PFSK-1 (cell line): ENCODE measurements at regions not wholly inside any gene's neighbourhood (a gene's known extent, or its start where the extent isn't known, plus 50 kb on each side); places are given as distances from the start of the nearest gene placed in this dataset.

ENCODE experiments used
- FOXP2 ChIP-seq: optimal IDR thresholded peaks from 2 replicates; pipeline ENCODE3; 2011; ENCODE audit warnings: borderline replicate concordance, control low read depth, inconsistent platforms; ENCODE audit not compliant: insufficient read depth; ENCODE audit errors: extremely low read length, extremely low read depth
- POLR2AphosphoS5 ChIP-seq: IDR thresholded peaks from 2 replicates; pipeline ENCODE4 v1.6.1; 2012; ENCODE audit warnings: low read depth, mild to moderate bottlenecking, control low read depth, low read length, moderate library complexity
- SIN3A ChIP-seq: IDR thresholded peaks from 2 replicates; pipeline ENCODE4 v1.6.1; 2012; ENCODE audit warnings: mild to moderate bottlenecking, low read length, moderate library complexity, borderline replicate concordance; ENCODE audit not compliant: insufficient read depth
- TAF1 ChIP-seq: IDR thresholded peaks from 2 replicates; pipeline ENCODE4 v1.6.1; 2012; ENCODE audit warnings: low read length, control low read depth, borderline replicate concordance; ENCODE audit not compliant: insufficient read depth
- TF ChIP-seq, protein P1 (sequence below), 2 experiments: IDR thresholded peaks; 2 replicates each; pipeline versions ENCODE4 v1.6.1 to v1.8.0; 2011 to 2012; ENCODE audit warnings: low read depth in 2 of 2, low read length in 2 of 2, control low read depth in 1 of 2, inconsistent platforms in 1 of 2, mild to moderate bottlenecking in 1 of 2, moderate library complexity in 1 of 2; ENCODE audit not compliant: insufficient read depth in 1 of 2

DNA sequence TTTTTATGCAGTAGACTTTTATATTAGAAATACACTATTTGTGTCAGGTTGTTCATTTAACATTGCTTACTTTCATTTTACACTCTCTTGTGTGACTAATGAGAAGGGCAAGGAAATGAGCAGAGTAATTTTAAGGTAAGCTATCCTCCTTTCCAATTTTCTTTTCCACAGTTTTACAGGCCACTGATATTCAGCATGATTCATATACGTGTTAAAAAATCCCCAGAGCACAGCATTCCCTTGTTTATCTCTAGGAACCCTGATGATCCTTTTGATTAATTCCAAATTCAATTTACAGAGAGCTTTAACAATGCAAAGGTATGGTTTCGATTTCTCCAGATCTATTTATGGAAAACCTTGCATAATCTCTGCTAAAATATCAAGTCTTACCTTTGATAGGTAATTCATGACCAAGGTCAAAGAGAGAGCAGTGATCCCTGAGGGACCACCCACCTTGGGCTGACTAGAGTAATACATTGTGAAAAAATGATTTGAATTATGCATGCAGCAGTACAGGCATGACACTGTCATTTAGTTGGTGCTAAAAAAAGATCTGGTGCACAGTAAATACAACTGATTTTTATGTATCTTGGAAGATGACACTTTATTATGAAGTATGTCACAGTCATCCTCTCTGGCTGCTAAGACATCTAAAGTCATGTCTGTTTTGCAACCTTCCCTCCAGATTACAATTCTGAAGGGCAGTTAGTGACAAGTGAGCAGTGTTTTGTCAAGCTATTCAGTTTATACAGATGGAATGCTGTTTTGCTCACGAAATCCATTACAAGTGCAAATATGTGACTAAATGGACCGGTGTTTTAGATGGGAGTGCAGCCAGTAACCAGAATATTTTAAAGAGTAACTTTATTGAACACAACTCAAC is 736.6 kb downstream of the EPHA7 start:
- TF ChIP-seq POLR2AphosphoS5 (no peak), TAF1 (no peak), SIN3A (no peak), FOXP2 (no peak)
- TF ChIP-seq, protein P1, sequence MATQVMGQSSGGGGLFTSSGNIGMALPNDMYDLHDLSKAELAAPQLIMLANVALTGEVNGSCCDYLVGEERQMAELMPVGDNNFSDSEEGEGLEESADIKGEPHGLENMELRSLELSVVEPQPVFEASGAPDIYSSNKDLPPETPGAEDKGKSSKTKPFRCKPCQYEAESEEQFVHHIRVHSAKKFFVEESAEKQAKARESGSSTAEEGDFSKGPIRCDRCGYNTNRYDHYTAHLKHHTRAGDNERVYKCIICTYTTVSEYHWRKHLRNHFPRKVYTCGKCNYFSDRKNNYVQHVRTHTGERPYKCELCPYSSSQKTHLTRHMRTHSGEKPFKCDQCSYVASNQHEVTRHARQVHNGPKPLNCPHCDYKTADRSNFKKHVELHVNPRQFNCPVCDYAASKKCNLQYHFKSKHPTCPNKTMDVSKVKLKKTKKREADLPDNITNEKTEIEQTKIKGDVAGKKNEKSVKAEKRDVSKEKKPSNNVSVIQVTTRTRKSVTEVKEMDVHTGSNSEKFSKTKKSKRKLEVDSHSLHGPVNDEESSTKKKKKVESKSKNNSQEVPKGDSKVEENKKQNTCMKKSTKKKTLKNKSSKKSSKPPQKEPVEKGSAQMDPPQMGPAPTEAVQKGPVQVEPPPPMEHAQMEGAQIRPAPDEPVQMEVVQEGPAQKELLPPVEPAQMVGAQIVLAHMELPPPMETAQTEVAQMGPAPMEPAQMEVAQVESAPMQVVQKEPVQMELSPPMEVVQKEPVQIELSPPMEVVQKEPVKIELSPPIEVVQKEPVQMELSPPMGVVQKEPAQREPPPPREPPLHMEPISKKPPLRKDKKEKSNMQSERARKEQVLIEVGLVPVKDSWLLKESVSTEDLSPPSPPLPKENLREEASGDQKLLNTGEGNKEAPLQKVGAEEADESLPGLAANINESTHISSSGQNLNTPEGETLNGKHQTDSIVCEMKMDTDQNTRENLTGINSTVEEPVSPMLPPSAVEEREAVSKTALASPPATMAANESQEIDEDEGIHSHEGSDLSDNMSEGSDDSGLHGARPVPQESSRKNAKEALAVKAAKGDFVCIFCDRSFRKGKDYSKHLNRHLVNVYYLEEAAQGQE (IDR thresholded peaks at IDR 0.05; ENCODE audit: insufficient read depth in 1 of 2, low read depth in 2 of 2, low read length in 2 of 2): no peak

DNA sequence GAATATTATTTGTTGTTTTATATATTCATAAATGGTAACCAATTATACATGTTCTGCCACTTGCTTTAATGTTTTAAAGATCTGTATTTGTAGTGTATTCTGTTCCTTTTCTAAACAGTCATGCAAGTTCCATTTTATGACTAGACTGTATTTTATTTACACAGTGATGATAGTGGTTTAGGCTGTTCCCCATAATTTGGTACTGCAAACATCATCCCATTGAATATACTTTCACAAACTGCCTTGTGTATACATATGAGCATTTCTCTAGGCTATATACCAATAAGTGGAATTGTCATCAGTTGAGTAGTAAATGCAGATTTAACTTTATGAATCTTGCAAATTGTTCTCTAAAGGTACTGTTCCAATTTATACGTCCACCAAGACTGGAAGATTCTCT is 738.0 kb downstream of the EPHA7 start:
- TF ChIP-seq FOXP2 (no peak), TAF1 (no peak), POLR2AphosphoS5 (no peak), SIN3A (no peak)
- TF ChIP-seq, protein P1 (IDR thresholded peaks at IDR 0.05; ENCODE audit: insufficient read depth in 1 of 2, low read depth in 2 of 2, low read length in 2 of 2): no peak

- TF ChIP-seq TAF1: no peak
- TF ChIP-seq SIN3A: no peak
- TF ChIP-seq POLR2AphosphoS5: no peak
- TF ChIP-seq, protein P1 (IDR thresholded peaks at IDR 0.05; ENCODE audit: insufficient read depth in 1 of 2, low read depth in 2 of 2, low read length in 2 of 2): no peak
- no peak for TF ChIP-seq FOXP2
Measured at GRCh38 chr6:92667843-92668242, 751.5 kb downstream of the EPHA7 start.

DNA sequence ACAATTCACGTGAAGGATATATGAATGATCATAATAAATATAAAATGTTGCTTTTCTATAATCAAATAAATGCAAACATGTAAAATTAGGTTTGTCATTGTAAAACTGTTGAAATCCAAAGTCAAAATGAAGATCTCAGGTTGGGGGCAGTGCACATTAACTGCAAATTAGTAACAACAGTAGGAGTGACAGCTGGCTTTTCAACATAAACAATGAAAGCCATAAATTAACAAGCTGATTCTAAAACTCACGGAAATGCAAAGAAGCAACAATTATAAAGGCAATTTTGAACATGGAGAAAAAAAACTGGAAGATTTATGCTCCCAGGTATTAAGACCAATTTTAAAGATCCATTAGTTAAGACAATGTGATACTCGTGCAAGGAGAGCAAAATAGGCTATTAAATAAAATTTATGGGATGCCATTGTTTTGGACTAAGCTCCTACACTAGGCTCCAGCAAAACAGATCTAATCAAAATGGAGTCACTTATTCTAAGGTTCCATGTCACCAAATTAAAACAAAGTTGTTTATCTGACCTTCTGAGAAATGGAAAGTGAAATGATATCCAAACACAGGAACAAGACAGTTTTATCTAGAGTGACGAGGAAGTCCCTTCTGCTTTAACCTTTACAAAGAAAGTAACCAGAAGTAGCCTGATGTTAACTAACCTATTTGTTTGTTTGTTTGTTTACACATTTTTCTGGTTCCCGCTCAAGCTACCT is 770.8 kb downstream of the EPHA7 start:
- TF ChIP-seq POLR2AphosphoS5: no peak

GRCh38 chr6:92647630-92648029 is 771.7 kb downstream of the EPHA7 start:
- TF ChIP-seq TAF1: no peak
- TF ChIP-seq SIN3A: no peak
- no peak for TF ChIP-seq FOXP2
- TF ChIP-seq, protein P1 (IDR thresholded peaks at IDR 0.05; ENCODE audit: insufficient read depth in 1 of 2, low read depth in 2 of 2, low read length in 2 of 2): no peak
- no peak for TF ChIP-seq POLR2AphosphoS5
